ENCODE measurements at regions not wholly inside any gene's neighbourhood (a gene's known extent, or its start where the extent isn't known, plus 50 kb on each side); places are given as distances from the start of the nearest gene placed in this dataset.

DNA sequence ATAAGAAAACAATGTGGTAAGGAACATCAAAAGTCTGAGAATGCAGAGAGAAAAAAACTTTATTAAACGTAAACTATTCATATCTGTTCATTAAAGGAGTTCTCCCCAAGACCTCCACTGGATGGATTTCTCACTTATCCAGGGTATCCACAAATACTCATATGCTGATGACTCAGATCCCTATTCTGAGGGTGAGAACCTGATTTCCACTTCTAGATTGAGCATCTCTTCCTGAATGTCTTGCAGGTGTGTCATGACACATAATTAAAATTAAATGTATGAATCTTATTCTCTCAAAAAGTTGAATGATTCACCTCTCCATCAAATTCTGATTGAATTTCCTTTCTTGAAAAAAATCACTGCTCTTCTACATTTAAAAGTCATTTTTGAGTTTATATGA is 199.9 kb downstream of the MFSD1 start:
- Histone ChIP-seq H3K27me3 (no peaks in the 10 kb centered on the region), H3K27ac (no peak overlapping the region), H3K36me3 (no peaks in the 10 kb centered on the region), H3K9me3 (replicated peaks) (no peaks in the 10 kb centered on the region; the same call in 1 of the 2 replicates), H3K4me1 (no peaks in the 10 kb centered on the region), H3K4me3 (no peak overlapping the region)
- DNase-seq = no peak

GRCh38 chr3:159005137-159005536 is 203.3 kb downstream of the MFSD1 start:
- no peaks in the 10 kb centered on the region for H3K36me3 ChIP-seq
- H3K27me3 ChIP-seq = no peaks in the 10 kb centered on the region

DNA sequence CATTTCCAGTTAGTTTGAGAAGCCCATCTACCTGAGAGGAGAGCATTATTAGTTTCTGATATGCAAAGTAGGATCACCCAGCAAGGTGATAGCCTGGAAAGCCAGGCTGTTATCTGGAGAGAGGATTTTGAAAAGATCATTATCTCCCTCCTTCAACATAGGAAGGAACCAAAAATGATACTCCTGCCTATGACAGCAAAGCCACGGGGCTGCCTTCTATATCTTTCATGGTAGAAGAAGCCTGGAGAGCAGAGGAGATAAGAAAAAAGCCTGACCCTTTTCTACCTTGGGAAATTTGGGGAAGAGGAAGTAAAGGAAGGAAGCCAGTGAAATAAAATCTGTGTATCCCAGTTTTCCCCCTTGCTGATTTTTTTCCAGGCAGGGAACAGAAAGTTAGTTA is 205.5 kb downstream of the MFSD1 start:
- H3K27ac ChIP-seq = no peak overlapping the region
- H3K9me3 ChIP-seq (replicated peaks) = no peaks in the 10 kb centered on the region
- no peaks in the 10 kb centered on the region for H3K27me3 ChIP-seq
- no peaks in the 10 kb centered on the region for H3K36me3 ChIP-seq
- DNase-seq = no peak
- no peaks in the 10 kb centered on the region for H3K4me1 ChIP-seq
- H3K4me3 ChIP-seq = no peak overlapping the region

More at GRCh38 chr3:159005137-159005536, 203.3 kb downstream of the MFSD1 start:
- Histone ChIP-seq H3K4me3 (no peak overlapping the region), H3K4me1 (no peaks in the 10 kb centered on the region), H3K27ac (no peak overlapping the region), H3K9me3 (replicated peaks) (no peaks in the 10 kb centered on the region; the same call in 1 of the 2 replicates)
- DNase-seq = no peak

- no peak for DNase-seq
- Histone ChIP-seq H3K9me3 (replicated peaks) (no peaks in the 10 kb centered on the region), H3K4me1 (no peaks in the 10 kb centered on the region), H3K27ac (no peak overlapping the region), H3K4me3 (no peak overlapping the region), H3K27me3 (no peaks in the 10 kb centered on the region), H3K36me3 (no peaks in the 10 kb centered on the region)
These were observed 206.5 kb downstream of the MFSD1 start for GRCh38 chr3:159008401-159008800.

GRCh38 chr3:159018341-159018740 is 216.5 kb downstream of the MFSD1 start:
- H3K4me1 ChIP-seq = no peaks in the 10 kb centered on the region
- H3K27ac ChIP-seq = no peak overlapping the region
- H3K4me3 ChIP-seq = no peak overlapping the region
- DNase-seq = no peak
- H3K27me3 ChIP-seq = no peaks in the 10 kb centered on the region
- H3K36me3 ChIP-seq = no peaks in the 10 kb centered on the region
- no peaks in the 10 kb centered on the region for H3K9me3 ChIP-seq (replicated peaks)

DNA sequence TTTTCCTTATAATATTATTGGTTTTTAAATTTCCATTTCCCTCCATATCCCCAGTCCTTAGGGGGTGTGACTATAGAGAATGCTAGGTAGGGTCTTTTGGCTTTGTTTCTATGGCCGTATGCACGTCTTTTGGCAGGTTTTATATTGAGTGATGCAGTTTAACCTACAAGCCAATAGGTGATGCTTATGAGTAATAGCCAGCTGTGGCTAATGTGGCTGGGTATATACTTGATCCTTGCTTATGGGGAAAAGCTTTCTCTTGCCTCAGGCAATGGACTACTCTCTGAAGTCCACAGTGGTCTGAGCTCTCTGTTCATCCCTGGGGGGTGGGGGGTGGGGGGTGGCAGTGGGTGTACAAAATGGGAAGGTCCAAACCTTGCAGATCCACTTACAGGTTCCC is 223.9 kb downstream of the MFSD1 start:
- no peaks in the 10 kb centered on the region for H3K36me3 ChIP-seq
- no peaks in the 10 kb centered on the region for H3K4me1 ChIP-seq
- H3K4me3 ChIP-seq = no peak overlapping the region
- H3K27ac ChIP-seq = no peak overlapping the region
- no peaks in the 10 kb centered on the region for H3K27me3 ChIP-seq
- H3K9me3 ChIP-seq (replicated peaks) = no peaks in the 10 kb centered on the region
- DNase-seq = no peak

DNA sequence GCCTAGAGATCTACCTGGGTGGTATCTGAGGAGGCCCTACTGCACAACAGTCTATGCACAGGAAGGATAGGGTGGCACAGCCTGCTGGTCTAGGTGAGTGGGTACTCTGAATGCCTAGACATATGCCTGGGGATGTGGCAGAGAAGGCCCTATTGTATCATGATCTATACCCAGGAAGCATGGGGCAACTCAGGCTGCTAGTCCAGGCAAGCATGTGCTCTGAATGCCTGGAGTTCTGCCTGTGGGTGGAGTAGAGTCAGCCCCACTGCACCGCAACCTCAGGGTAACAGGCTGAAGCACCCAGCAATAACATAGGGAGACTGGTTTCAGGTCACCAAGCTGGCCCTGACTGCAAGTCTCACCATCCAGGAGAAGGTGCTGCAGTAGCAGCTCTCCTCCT is 224.7 kb downstream of the MFSD1 start:
- H3K36me3 ChIP-seq = no peaks in the 10 kb centered on the region
- no peaks in the 10 kb centered on the region for H3K9me3 ChIP-seq (replicated peaks)
- DNase-seq = no peak
- no peak overlapping the region for H3K4me3 ChIP-seq
- no peaks in the 10 kb centered on the region for H3K27me3 ChIP-seq
- H3K4me1 ChIP-seq = no peaks in the 10 kb centered on the region
- no peak overlapping the region for H3K27ac ChIP-seq

DNA sequence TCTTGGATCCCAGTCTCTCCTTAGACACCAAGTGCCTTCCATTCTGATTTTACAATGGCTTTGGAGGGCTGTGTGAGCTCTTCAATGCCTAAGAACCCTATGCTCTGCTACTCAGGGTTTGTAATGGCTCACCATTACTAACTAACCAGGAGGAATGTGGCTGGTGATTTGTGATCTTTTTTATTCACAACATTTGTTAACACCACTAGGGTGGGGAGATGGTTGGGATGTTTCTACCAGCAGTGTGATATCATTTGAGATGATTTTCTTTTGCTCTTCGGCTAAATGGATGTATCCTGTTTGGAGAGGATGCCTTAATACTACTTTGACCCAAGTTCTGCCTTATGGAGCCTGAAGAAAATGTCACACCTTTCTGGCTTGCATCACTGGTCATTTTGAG is 226.9 kb downstream of the MFSD1 start:
- no peak overlapping the region for H3K4me3 ChIP-seq
- no peaks in the 10 kb centered on the region for H3K4me1 ChIP-seq
- H3K36me3 ChIP-seq = no peaks in the 10 kb centered on the region
- no peak overlapping the region for H3K27ac ChIP-seq
- no peaks in the 10 kb centered on the region for H3K9me3 ChIP-seq (replicated peaks)
- no peak for DNase-seq
- H3K27me3 ChIP-seq = no peaks in the 10 kb centered on the region

- Histone ChIP-seq H3K27ac (no peak overlapping the region), H3K4me1 (no peaks in the 10 kb centered on the region), H3K4me3 (no peak overlapping the region), H3K36me3 (no peaks in the 10 kb centered on the region), H3K27me3 (no peaks in the 10 kb centered on the region), H3K9me3 (replicated peaks) (no peaks in the 10 kb centered on the region)
- no peak for DNase-seq
These were observed 227.6 kb downstream of the MFSD1 start for GRCh38 chr3:159029306-159030026.

GRCh38 chr3:159030138-159030670 is 228.3 kb downstream of the MFSD1 start:
- no peaks in the 10 kb centered on the region for H3K27me3 ChIP-seq
- no peak overlapping the region for H3K4me3 ChIP-seq
- H3K9me3 ChIP-seq (replicated peaks) = no peaks in the 10 kb centered on the region
- H3K4me1 ChIP-seq = no peaks in the 10 kb centered on the region
- H3K36me3 ChIP-seq = no peaks in the 10 kb centered on the region
- no peak for DNase-seq
- H3K27ac ChIP-seq = no peak overlapping the region

GRCh38 chr3:159030886-159031679 is 229.2 kb downstream of the MFSD1 start:
- no peaks in the 10 kb centered on the region for H3K4me1 ChIP-seq
- DNase-seq = no peak
- no peaks in the 10 kb centered on the region for H3K9me3 ChIP-seq (replicated peaks)
- no peak overlapping the region for H3K27ac ChIP-seq
- no peaks in the 10 kb centered on the region for H3K36me3 ChIP-seq
- H3K27me3 ChIP-seq = no peaks in the 10 kb centered on the region
- H3K4me3 ChIP-seq = no peak overlapping the region

DNA sequence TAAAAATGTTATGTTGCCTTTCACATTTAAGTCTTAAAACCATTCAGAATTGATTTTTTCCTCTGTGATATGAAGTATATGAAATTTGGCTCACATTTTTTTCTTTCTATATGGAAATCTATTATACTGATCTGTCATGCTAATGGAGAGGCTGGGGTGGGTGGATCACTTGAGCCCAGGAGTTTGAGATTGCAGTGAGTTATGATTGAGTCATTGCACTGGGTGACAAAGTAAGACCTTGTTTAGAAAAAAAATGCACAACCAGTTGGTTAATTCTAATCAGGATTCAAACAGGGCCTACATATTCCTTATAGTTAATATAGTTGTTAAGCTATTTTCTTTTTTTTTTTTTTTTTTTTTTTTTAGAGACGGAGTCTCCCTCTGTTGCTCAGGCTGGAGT is 230.5 kb downstream of the MFSD1 start:
- Histone ChIP-seq H3K4me1 (no peaks in the 10 kb centered on the region), H3K27ac (no peak overlapping the region), H3K9me3 (replicated peaks) (no peaks in the 10 kb centered on the region), H3K4me3 (no peak overlapping the region), H3K27me3 (no peaks in the 10 kb centered on the region), H3K36me3 (no peaks in the 10 kb centered on the region)
- DNase-seq = no peak

- H3K36me3 ChIP-seq = no peaks in the 10 kb centered on the region
- no peak overlapping the region for H3K27ac ChIP-seq
- no peaks in the 10 kb centered on the region for H3K4me1 ChIP-seq
- DNase-seq = no peak
- H3K27me3 ChIP-seq = no peaks in the 10 kb centered on the region
- no peak overlapping the region for H3K4me3 ChIP-seq
- no peaks in the 10 kb centered on the region for H3K9me3 ChIP-seq (replicated peaks)
These were observed 236.6 kb downstream of the MFSD1 start for GRCh38 chr3:159038405-159038804.

GRCh38 chr3:159039286-159039685 is 237.4 kb downstream of the MFSD1 start:
- Histone ChIP-seq H3K36me3 (no peaks in the 10 kb centered on the region), H3K4me1 (no peaks in the 10 kb centered on the region), H3K4me3 (no peak overlapping the region), H3K9me3 (replicated peaks) (no peaks in the 10 kb centered on the region), H3K27me3 (no peaks in the 10 kb centered on the region), H3K27ac (no peak overlapping the region)
- DNase-seq = no peak

DNA sequence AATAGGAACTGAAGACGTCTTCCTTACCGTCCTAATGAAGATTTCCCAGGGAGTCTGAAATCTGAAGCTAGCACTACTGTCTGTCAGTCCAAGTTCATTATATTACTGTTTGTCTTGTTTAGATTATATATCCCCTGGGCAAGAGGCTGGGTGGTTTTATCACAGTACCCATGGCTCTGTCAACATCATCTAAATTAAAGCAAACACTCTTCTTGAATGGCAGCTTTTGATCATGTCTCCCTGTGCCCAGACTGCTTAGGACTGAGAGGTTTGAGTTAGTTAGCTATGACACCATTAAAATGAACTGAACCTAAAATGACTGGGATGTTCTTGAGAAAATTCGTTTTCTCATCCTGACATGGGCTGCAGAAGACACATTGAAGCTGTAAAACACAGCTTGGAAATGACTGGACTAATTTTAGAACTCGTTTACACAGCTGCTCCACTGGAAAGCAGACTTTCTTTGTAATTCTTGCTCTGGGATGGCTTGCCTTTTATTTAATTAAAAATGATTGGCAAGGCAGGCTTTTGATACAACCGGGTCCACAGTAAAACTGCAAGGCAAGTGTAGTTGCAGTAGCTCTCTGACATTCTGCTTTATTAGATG is 243.5 kb downstream of the MFSD1 start:
- no peak overlapping the region for H3K27ac ChIP-seq
- no peak overlapping the region for H3K4me3 ChIP-seq
- no peaks in the 10 kb centered on the region for H3K9me3 ChIP-seq (replicated peaks)
- H3K27me3 ChIP-seq = no peaks in the 10 kb centered on the region
- no peaks in the 10 kb centered on the region for H3K36me3 ChIP-seq
- no peak for DNase-seq
- H3K4me1 ChIP-seq = no peaks in the 10 kb centered on the region
